OCI-LY7 (cell line): ENCODE measurements at regions not wholly inside any gene's neighbourhood (a gene's known extent, or its start where the extent isn't known, plus 50 kb on each side); places are given as distances from the start of the nearest gene placed in this dataset.

Experiments used
- BruUV-seq: library from RNA; stranded (reverse); fragments of 400-500 nt; replicated peaks from 2 replicates; lab custom pipeline; 2021; lab: Mats Ljungman, UMichigan
- CTCF ChIA-PET: fragments of 300-600 bp; sonication (Branson Sonifier 250); formaldehyde crosslinking; loops from one replicate; lab custom pipeline; 2022; ENCODE audit warnings: antibody characterized with exemption; ENCODE audit not compliant: unreplicated experiment; lab: Charles Lee
- POLR2A ChIA-PET: fragments of 300-600 bp; sonication (Branson Sonifier 250); formaldehyde crosslinking; loops from one replicate; lab custom pipeline; 2022; ENCODE audit warnings: antibody characterized with exemption; lab: Charles Lee
- DNase-seq: peaks from one replicate; pipeline ENCODE4 v3.0.0-alpha.2; 2015; ENCODE audit warnings: low spot score
- H2AFZ ChIP-seq: fragments of 200-600 bp; sonication (generic), shearing (Covaris generic); 2 replicates; pipeline ENCODE4 v1.6.1; 2014; ENCODE audit warnings: mild to moderate bottlenecking, antibody characterized with exemption, low read length, moderate library complexity
- H3K27ac ChIP-seq: fragments of 200-600 bp; sonication (generic); 2 replicates; pipeline ENCODE4 v1.5.1; 2014; ENCODE audit warnings: mixed run types, low read depth, mild to moderate bottlenecking, moderate library complexity, low read length, inconsistent platforms; ENCODE audit not compliant: poor library complexity, severe bottlenecking
- H3K36me3 ChIP-seq: fragments of 200-600 bp; sonication (generic); 2 replicates; pipeline ENCODE4 v1.6.1; 2014; ENCODE audit warnings: mild to moderate bottlenecking, antibody characterized with exemption, low read length, moderate library complexity, mixed read lengths; ENCODE audit not compliant: insufficient read depth
- H3K4me1 ChIP-seq: fragments of 200-600 bp; sonication (generic); 2 replicates; pipeline ENCODE4 v1.5.1; 2014; ENCODE audit warnings: mild to moderate bottlenecking, low read length; ENCODE audit not compliant: insufficient read depth, poor library complexity, severe bottlenecking
- H3K4me2 ChIP-seq: fragments of 200-600 bp; sonication (generic); 2 replicates; pipeline ENCODE4 v1.6.1; 2014; ENCODE audit warnings: mild to moderate bottlenecking, low read length
- H3K4me3 ChIP-seq: fragments of 200-600 bp; sonication (generic); 2 replicates; pipeline ENCODE4 v1.5.1; 2014; ENCODE audit warnings: mild to moderate bottlenecking, low read depth, low read length; ENCODE audit not compliant: poor library complexity, severe bottlenecking
- H3K79me2 ChIP-seq: fragments of 200-600 bp; sonication (generic); 2 replicates; pipeline ENCODE4 v1.6.1; 2016; ENCODE audit warnings: low read depth, mild to moderate bottlenecking, low read length, moderate library complexity, mixed read lengths; ENCODE audit not compliant: insufficient read depth
- H3K9me2 ChIP-seq: fragments of 200-600 bp; sonication (generic); 2 replicates; pipeline ENCODE4 v1.6.1; 2016; ENCODE audit warnings: mild to moderate bottlenecking, low read length, mixed read lengths; ENCODE audit not compliant: insufficient read depth
- H3K9me3 ChIP-seq: fragments of 200-600 bp; sonication (generic); 2 replicates; pipeline ENCODE4 v1.6.1; 2014; ENCODE audit warnings: mild to moderate bottlenecking, mixed run types, low read length, mixed read lengths
- H4K20me1 ChIP-seq: fragments of 200-600 bp; sonication (generic); 2 replicates; pipeline ENCODE4 v1.6.1; 2014; ENCODE audit warnings: mild to moderate bottlenecking, antibody characterized with exemption, low read length, moderate library complexity, mixed read lengths; ENCODE audit not compliant: insufficient read depth
- CTCF ChIP-seq: fragments of 200-600 bp; sonication (generic); conservative IDR thresholded peaks from 2 replicates; pipeline ENCODE4 v1.5.1; 2014; ENCODE audit warnings: mild to moderate bottlenecking, antibody characterized with exemption, low read length, moderate library complexity, mixed read lengths
- EZH2phosphoT487 ChIP-seq: fragments of 200-600 bp; sonication (generic); IDR thresholded peaks from 2 replicates; pipeline ENCODE4 v1.6.1; 2018; ENCODE audit warnings: low read depth, borderline replicate concordance, mild to moderate bottlenecking, mixed run types, antibody characterized with exemption, low read length, moderate library complexity, mixed read lengths
- intact Hi-C: fragments of 100-400 bp; cut with micrococcal nuclease; formaldehyde crosslinking; loops from one replicate; pipeline ENCODE4 v1.10.0; 2022; ENCODE audit not compliant: unreplicated experiment

- TF ChIP-seq EZH2phosphoT487 (no peak), CTCF (no peak)
- Histone ChIP-seq H3K4me3 (no peak overlapping the region), H3K9me2 (0 out of 2 replicates have a peak, but pooled peaks cover under 1% of the 10 kb centered on the region), H3K79me2 (no peaks in the 10 kb centered on the region), H3K27ac (no peak overlapping the region), H4K20me1 (no peaks in the 10 kb centered on the region), H3K9me3 (no peaks in the 10 kb centered on the region), H3K4me2 (no peak overlapping the region), H3K36me3 (no peaks in the 10 kb centered on the region), H2AFZ (no peak overlapping the region), H3K4me1 (no peaks in the 10 kb centered on the region)
- ChIA-PET POLR2A (no interaction called here), CTCF (no interaction called here)
- intact Hi-C loops, result no loop called here
- BruUV-seq, result no TSS peak
- DNase-seq, result no peak
These were observed 88.2 kb downstream of the KCTD12 start for GRCh38 chr13:76798037-76798436.

GRCh38 chr13:76797361-76797760 is 88.8 kb downstream of the KCTD12 start:
- H3K9me2 ChIP-seq, result no peaks in the 10 kb centered on the region
- no TSS peak for BruUV-seq
- H3K4me1 ChIP-seq, result no peaks in the 10 kb centered on the region
- H3K9me3 ChIP-seq, result no peaks in the 10 kb centered on the region
- CTCF ChIA-PET, result no interaction called here
- H3K4me2 ChIP-seq, result no peak overlapping the region
- DNase-seq, result no peak
- POLR2A ChIA-PET, result no interaction called here
- no peaks in the 10 kb centered on the region for H4K20me1 ChIP-seq
- H3K79me2 ChIP-seq, result no peaks in the 10 kb centered on the region
- H3K27ac ChIP-seq, result no peak overlapping the region
- no peaks in the 10 kb centered on the region for H3K36me3 ChIP-seq
- intact Hi-C loops, result no loop called here
- TF ChIP-seq CTCF, result no peak
- no peak for TF ChIP-seq EZH2phosphoT487
- H3K4me3 ChIP-seq, result no peak overlapping the region
- no peak overlapping the region for H2AFZ ChIP-seq

- Histone ChIP-seq H3K4me3 (no peak overlapping the region), H3K4me2 (no peak overlapping the region), H3K79me2 (no peaks in the 10 kb centered on the region), H3K9me3 (no peaks in the 10 kb centered on the region), H3K9me2 (no peaks in the 10 kb centered on the region), H4K20me1 (no peaks in the 10 kb centered on the region), H3K4me1 (no peaks in the 10 kb centered on the region), H3K36me3 (no peaks in the 10 kb centered on the region), H3K27ac (no peak overlapping the region), H2AFZ (no peak overlapping the region)
- CTCF ChIA-PET, result no interaction called here
- DNase-seq, result no peak
- intact Hi-C loops, result no loop called here
- TF ChIP-seq EZH2phosphoT487 (no peak), CTCF (no peak)
- BruUV-seq, result no TSS peak
- POLR2A ChIA-PET, result no interaction called here
These were observed 89.4 kb downstream of the KCTD12 start for GRCh38 chr13:76796851-76797250.
